ENCODE measurements at regions not wholly inside any gene's neighbourhood (a gene's known extent, or its start where the extent isn't known, plus 50 kb on each side); places are given as distances from the start of the nearest gene placed in this dataset.
"Not testable (repeated sequence)": the region's sequence is repeated elsewhere in the genome, so short reads cannot be mapped to it uniquely, and the experiment has no call there.

GRCh38 chr4:86413426-86413825, 53.6 kb upstream of the MAPK10 start:
- H3K27me3 Mint-ChIP-seq (ENCODE audit: low read depth); H3K27ac Mint-ChIP-seq (ENCODE audit: unreplicated experiment); H3K4me3 Mint-ChIP-seq (ENCODE audit: unreplicated experiment); DNase-seq (ENCODE audit: low spot score); H3K4me1 Mint-ChIP-seq (ENCODE audit: low read depth): not testable (repeated sequence)
- Mint-ChIP-seq H3K9me3 (ENCODE audit: low read depth) (peaks cover 37% of the 10 kb centered on the region), H3K36me3 (ENCODE audit: low read depth) (peaks cover 20% of the 10 kb centered on the region)

DNA sequence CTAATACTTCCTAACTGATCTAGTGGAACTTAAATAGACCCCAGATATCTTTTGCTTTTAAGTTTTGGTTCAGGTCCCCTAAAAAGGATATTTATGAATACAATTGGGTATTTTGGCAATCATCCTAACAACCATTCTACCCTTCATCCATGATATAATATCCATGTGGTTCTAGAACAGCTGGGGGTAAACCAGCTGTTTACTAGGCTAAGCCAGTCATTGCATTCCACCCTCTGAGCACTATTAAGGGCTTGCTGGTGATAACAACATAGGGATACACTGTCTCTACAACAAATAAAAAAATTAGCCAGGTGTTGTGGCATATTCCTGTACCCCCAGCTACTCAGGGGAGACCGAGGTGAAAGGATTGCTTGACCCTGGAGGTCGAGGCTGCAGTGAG, 54.8 kb upstream of the MAPK10 start:
- no peak overlapping the region for H3K27ac Mint-ChIP-seq (ENCODE audit: unreplicated experiment)
- no peak for DNase-seq (ENCODE audit: low spot score)
- H3K36me3 Mint-ChIP-seq (ENCODE audit: low read depth) = peaks cover 19% of the 10 kb centered on the region
- peaks cover 26% of the 10 kb centered on the region for H3K9me3 Mint-ChIP-seq (ENCODE audit: low read depth)
- no peak overlapping the region for H3K4me3 Mint-ChIP-seq (ENCODE audit: unreplicated experiment)
- TF ChIP-seq, protein P1, sequence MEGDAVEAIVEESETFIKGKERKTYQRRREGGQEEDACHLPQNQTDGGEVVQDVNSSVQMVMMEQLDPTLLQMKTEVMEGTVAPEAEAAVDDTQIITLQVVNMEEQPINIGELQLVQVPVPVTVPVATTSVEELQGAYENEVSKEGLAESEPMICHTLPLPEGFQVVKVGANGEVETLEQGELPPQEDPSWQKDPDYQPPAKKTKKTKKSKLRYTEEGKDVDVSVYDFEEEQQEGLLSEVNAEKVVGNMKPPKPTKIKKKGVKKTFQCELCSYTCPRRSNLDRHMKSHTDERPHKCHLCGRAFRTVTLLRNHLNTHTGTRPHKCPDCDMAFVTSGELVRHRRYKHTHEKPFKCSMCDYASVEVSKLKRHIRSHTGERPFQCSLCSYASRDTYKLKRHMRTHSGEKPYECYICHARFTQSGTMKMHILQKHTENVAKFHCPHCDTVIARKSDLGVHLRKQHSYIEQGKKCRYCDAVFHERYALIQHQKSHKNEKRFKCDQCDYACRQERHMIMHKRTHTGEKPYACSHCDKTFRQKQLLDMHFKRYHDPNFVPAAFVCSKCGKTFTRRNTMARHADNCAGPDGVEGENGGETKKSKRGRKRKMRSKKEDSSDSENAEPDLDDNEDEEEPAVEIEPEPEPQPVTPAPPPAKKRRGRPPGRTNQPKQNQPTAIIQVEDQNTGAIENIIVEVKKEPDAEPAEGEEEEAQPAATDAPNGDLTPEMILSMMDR (IDR thresholded peaks at IDR 0.05) = no peak
- no peaks in the 10 kb centered on the region for H3K27me3 Mint-ChIP-seq (ENCODE audit: low read depth)
- H3K4me1 Mint-ChIP-seq (ENCODE audit: low read depth) = no peaks in the 10 kb centered on the region

- H3K4me3 Mint-ChIP-seq (ENCODE audit: unreplicated experiment) = no peak overlapping the region
- no peak overlapping the region for H3K27ac Mint-ChIP-seq (ENCODE audit: unreplicated experiment)
- no peak for DNase-seq (ENCODE audit: low spot score)
- no peaks in the 10 kb centered on the region for H3K27me3 Mint-ChIP-seq (ENCODE audit: low read depth)
- H3K4me1 Mint-ChIP-seq (ENCODE audit: low read depth) = no peaks in the 10 kb centered on the region
- H3K9me3 Mint-ChIP-seq (ENCODE audit: low read depth) = peaks cover 17% of the 10 kb centered on the region
- TF ChIP-seq, protein P1 (IDR thresholded peaks at IDR 0.05) = no peak
- peaks cover 12% of the 10 kb centered on the region for H3K36me3 Mint-ChIP-seq (ENCODE audit: low read depth)
Measured at GRCh38 chr4:86416081-86416480, 56.2 kb upstream of the MAPK10 start.

DNA sequence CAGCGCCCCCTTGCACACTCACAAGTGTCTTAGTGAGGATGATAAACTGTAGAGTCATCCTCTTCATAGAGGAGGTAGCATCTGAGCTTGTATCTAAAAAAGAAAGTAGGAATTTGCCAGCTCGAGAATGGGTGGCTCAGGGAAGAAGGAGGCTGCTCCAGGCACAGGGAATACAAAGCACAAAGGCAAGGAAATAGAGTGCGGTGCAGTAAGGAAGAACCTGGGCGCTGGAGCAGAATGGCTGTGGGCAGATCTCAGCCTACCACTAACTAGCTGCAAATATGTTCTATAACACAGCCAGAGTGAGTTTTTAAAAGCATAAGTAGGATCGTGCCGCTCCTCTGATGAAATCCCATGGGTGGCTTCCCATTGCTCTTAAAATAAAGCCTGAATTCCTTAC, 61.6 kb upstream of the MAPK10 start:
- Mint-ChIP-seq H3K9me3 (ENCODE audit: low read depth) (no peaks in the 10 kb centered on the region), H3K4me3 (ENCODE audit: unreplicated experiment) (no peak overlapping the region), H3K27ac (ENCODE audit: unreplicated experiment) (no peak overlapping the region), H3K27me3 (ENCODE audit: low read depth) (no peaks in the 10 kb centered on the region), H3K4me1 (ENCODE audit: low read depth) (no peaks in the 10 kb centered on the region), H3K36me3 (ENCODE audit: low read depth) (no peaks in the 10 kb centered on the region)
- DNase-seq (ENCODE audit: low spot score) = no peak
- TF ChIP-seq, protein P1 (IDR thresholded peaks at IDR 0.05) = no peak

- H3K27me3 Mint-ChIP-seq (ENCODE audit: low read depth) = no peaks in the 10 kb centered on the region
- H3K4me1 Mint-ChIP-seq (ENCODE audit: low read depth) = no peaks in the 10 kb centered on the region
- TF ChIP-seq, protein P1 (IDR thresholded peaks at IDR 0.05) = no peak
- H3K27ac Mint-ChIP-seq (ENCODE audit: unreplicated experiment) = no peak overlapping the region
- no peak overlapping the region for H3K4me3 Mint-ChIP-seq (ENCODE audit: unreplicated experiment)
- peaks cover 3% of the 10 kb centered on the region for H3K9me3 Mint-ChIP-seq (ENCODE audit: low read depth)
- DNase-seq (ENCODE audit: low spot score) = no peak
- peaks cover 2% of the 10 kb centered on the region for H3K36me3 Mint-ChIP-seq (ENCODE audit: low read depth)
Measured at GRCh38 chr4:86431543-86432116, 71.8 kb upstream of the MAPK10 start.

- Mint-ChIP-seq H3K27me3 (ENCODE audit: low read depth) (no peaks in the 10 kb centered on the region), H3K4me3 (ENCODE audit: unreplicated experiment) (no peak overlapping the region), H3K36me3 (ENCODE audit: low read depth) (peaks cover 2% of the 10 kb centered on the region), H3K27ac (ENCODE audit: unreplicated experiment) (no peak overlapping the region), H3K9me3 (ENCODE audit: low read depth) (peaks cover 3% of the 10 kb centered on the region), H3K4me1 (ENCODE audit: low read depth) (no peaks in the 10 kb centered on the region)
- TF ChIP-seq, protein P1 (IDR thresholded peaks at IDR 0.05) = no peak
- no peak for DNase-seq (ENCODE audit: low spot score)
Measured at GRCh38 chr4:86432559-86433134, 72.8 kb upstream of the MAPK10 start.

All from chondrocyte (in vitro differentiated cells).